ENCODE measurements at regions not wholly inside any gene's neighbourhood (a gene's known extent, or its start where the extent isn't known, plus 50 kb on each side); places are given as distances from the start of the nearest gene placed in this dataset.
"Not testable (repeated sequence)": the region's sequence is repeated elsewhere in the genome, so short reads cannot be mapped to it uniquely, and the experiment has no call there.

DNA sequence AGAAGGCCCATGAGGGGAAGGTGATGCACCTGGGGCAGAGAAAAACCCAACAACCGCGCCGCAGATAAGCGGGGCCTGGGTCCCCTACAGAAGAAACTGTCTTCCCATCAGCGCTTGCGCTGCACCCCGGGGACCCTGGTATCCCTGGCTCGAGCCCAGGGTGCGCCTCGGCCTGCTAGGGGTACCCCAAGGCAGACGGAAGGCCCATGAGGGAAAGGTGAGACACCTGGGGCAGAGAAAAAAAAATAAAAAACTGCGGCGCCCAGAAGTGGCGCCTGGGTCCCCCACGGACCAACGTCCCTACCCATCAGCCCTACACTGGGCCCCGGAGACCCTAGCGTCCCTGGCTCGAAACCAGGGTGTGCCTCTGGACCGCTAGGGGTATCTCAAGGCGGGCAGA is 190.8 kb downstream of the POTEM start:
- not testable (repeated sequence) for DNase-seq (ENCODE audit: low spot score)

DNA sequence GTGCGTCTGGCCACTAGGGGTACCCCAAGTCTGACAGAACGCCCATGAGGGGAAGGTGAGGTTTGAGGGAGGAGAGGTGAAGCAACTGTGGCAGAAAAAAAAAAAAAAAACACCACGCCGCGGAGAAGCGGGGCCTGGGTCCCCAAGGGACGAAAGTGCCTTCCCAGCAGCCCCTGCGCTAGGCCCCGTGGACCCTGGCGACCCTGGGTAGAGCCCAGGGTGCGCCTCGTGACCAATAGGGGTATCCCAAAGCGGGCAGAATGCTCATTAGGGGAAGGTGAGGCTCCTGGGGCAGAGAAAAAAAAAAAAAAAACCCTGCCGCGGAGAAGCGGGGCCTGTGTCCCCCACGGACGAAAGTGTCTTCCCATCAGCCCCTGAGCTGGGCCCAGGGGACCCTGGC is 191.4 kb downstream of the POTEM start:
- not testable (repeated sequence) for H3K4me1 ChIP-seq; H3K9me3 ChIP-seq; H3K4me3 ChIP-seq; H3K27me3 ChIP-seq; H3K36me3 ChIP-seq; DNase-seq (ENCODE audit: low spot score); H3K27ac ChIP-seq

More for the DNA sequence above, 190.8 kb downstream of the POTEM start:
- H3K9me3 ChIP-seq, H3K27me3 ChIP-seq, H3K4me1 ChIP-seq, H3K36me3 ChIP-seq, H3K4me3 ChIP-seq, H3K27ac ChIP-seq: not testable (repeated sequence)

DNA sequence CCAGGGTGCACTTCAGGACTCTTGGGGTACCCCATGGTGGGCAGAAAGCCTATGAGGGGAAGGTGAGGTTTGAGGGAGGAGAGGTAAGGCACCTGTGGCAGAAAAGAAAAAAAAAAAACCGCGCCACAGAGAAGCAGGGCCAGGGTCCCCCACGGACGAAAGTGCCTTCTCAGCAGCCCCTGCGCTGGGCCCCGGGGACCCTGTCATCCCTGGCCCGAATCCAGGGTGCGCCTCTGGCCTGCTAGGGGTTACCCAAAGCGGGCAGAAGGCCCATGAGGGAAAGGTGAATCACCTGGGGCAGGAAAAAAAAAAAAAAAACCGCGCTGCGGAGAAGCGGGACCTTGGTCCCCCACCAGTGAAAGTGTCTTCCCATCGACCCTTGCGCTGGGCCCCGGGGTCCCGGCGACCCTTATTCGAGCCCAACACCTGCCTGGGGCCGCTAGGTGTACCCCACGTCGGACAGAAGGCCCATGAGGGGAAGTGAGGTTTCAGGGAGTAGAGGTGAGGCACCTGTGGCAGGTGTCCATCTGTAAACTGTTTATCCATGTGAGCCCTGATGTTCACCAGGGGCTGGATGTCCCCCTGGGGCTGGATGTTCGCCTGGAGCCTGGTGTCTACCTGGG is 191.9 kb downstream of the POTEM start:
- H3K4me3 ChIP-seq; H3K9me3 ChIP-seq; DNase-seq (ENCODE audit: low spot score); H3K27ac ChIP-seq; H3K36me3 ChIP-seq; H3K27me3 ChIP-seq; H3K4me1 ChIP-seq: not testable (repeated sequence)

DNA sequence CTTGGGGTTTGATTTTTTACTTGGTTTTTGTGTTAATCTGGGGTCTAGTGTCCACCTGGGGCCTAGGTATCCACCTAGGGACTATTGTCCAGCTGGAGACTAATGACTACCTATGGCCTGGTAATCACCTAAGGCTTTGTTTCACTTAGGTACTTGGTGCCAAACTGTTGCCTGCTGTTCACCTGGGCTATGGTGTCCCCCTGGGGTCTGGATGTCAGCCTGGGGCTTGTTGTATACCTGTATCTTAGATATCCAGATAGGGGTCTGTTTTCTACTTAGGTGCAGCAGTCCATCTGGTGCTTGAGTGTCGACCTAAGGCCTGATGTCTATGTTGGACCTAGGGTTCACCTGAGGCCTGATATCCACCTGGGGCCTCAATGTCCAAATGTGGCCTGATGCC is 193.1 kb downstream of the POTEM start:
- not testable (repeated sequence) for H3K36me3 ChIP-seq, H3K4me3 ChIP-seq, H3K4me1 ChIP-seq, H3K27me3 ChIP-seq, H3K27ac ChIP-seq, H3K9me3 ChIP-seq
- DNase-seq (ENCODE audit: low spot score), result peak; percentile 47

DNA sequence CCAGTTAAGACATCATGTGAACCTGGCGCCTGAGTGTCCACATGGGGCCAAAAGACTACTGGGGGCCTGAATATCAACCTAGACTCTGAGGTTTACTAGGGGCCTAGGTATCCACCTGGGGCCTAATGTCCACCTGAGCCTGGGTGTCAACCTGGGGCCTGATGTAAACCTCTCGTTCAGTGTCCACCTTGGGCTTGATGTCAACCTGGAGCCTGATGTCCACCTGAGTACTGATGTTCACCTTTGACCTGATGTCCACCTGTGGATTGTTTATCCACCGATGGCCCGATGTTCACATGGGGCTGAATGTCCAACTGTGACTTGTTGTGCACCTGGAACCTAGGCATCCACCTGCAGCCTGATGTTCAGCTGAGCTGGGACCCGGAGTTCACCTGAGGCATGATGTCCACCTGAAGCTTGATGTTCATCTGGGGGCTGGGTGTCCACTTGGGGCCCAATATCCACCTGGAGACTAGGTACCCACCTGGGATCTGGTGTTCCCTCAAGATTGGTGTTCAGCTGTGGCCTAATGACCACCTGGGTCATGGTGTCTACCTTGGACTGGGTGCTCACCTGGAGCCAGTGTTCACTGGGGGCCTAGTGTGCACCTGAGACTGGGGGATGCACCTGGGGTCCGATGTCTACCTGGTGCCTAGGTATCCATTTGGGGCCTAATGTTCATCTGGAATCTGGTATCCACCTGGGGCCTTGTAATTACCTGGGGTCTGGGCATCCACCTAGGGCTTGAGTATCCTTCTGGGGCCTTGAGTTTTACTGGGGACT is 194.2 kb downstream of the POTEM start:
- not testable (repeated sequence) for H3K27me3 ChIP-seq, H3K9me3 ChIP-seq, H3K27ac ChIP-seq, H3K4me1 ChIP-seq, H3K4me3 ChIP-seq, H3K36me3 ChIP-seq
- DNase-seq (ENCODE audit: low spot score), result peak; percentile 58

DNA sequence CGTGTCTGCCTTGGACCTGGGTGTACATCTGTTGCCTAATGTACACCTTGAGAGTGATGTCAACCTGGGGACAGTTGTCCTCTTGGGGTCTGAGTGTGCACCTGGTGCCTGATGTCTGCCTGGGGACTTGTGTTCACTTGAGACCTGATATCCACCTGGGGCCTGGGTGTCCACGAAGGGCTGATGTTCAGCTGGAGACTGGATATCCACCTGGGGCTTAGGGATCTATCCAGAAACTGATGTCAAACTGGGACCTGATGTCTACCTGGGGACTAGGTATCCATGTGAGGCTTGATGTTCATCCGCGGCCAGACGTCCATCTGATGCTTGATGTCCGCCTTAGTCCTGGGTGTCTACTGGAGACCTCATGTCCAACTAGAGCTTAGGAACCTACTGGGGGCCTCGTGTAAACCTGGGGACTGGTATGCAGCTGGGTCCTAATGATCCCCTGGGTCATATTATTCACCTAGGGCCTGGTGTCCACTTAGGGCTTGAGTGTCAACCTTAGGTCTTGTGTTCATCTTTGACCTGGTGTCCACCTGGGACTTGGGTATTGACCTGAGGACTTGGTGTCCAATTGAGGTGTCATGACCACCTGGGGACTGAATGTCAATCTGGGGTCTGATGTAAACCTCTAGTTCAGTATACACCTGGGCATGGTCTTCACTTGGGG is 194.9 kb downstream of the POTEM start:
- H3K27ac ChIP-seq, H3K4me3 ChIP-seq, H3K9me3 ChIP-seq, H3K36me3 ChIP-seq, H3K27me3 ChIP-seq, H3K4me1 ChIP-seq: not testable (repeated sequence)
- DNase-seq (ENCODE audit: low spot score), result peak; percentile 54

DNA sequence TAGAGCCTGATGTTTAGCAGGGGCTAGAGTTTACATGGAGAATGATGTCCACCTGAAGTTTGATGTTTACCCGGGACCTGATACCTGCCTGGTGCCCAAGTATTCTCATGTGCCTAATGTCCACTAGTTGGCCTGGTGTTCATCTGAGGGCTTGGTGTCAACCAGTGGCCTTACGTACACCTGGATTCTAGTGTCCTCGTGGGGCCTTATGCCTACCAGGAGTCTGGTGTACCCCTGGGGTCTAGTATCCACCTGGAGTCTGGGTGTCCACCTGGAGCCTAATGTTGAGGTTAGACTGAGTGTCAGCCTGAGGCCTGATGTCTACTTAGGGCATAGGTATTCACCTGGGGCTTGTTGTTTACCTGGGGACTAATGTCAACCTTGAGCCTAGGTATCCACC is 195.7 kb downstream of the POTEM start:
- H3K4me3 ChIP-seq; DNase-seq (ENCODE audit: low spot score); H3K9me3 ChIP-seq; H3K27ac ChIP-seq; H3K4me1 ChIP-seq; H3K27me3 ChIP-seq; H3K36me3 ChIP-seq: not testable (repeated sequence)

DNA sequence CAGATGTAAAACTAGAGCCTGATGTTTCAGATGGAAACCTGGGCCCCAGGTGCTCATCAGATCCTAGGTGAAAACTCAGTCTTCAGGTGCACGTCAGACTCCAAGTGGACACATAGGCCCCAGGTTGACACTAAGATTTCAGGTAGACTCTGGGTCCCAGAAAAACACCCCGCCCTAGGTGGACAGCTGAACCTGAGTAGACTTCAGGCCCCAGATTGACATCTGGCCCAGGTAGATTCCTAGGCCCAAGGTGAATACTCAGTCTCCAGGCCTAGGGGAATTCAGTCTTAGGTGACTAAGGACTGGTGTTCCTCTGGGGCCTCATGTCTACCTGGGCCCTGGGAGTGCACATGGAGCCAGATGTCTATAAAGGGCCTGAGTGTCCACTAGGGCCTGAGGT is 196.7 kb downstream of the POTEM start:
- not testable (repeated sequence) for H3K4me3 ChIP-seq; H3K9me3 ChIP-seq; H3K36me3 ChIP-seq; H3K27me3 ChIP-seq; H3K4me1 ChIP-seq; H3K27ac ChIP-seq; DNase-seq (ENCODE audit: low spot score)

DNA sequence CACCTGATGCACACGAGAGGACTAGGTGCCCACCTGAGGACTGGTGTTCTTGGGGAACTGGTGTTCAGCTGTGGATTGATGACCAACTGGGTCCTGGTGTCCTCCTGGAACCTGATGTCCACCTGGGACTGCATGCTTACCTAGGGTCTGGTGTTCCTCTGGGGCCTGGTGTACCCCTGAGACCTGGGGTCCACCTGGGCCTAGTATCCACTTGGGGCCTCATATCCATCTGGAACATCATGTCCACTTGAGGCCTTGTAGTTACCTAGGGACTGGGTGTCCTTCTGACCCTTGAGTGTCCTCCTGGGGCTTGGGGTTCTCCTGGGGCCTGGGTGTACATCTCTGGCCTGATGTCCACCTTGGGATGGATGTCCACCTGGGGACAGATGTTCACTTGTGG is 197.2 kb downstream of the POTEM start:
- H3K4me3 ChIP-seq; H3K4me1 ChIP-seq; H3K9me3 ChIP-seq; DNase-seq (ENCODE audit: low spot score); H3K36me3 ChIP-seq; H3K27me3 ChIP-seq; H3K27ac ChIP-seq: not testable (repeated sequence)

DNA sequence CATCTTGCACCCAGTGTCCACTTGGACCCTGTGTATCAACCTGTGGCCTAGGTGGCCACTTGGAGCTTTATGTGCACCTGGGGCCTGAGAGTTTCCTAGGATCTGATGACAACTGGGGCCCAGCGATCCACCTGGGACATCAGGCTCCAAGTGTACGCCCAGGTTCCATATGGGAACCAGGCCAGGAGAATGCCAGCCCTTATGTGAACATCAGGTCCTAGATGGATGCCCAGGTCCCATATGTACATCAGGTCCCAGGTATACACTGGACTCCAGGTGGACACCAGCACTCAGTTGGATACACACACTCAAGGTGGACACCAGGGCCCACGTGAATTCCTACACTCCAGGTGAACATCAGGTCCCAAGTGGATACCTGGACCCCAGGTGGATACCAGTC is 198.8 kb downstream of the POTEM start:
- not testable (repeated sequence) for H3K4me1 ChIP-seq; H3K27ac ChIP-seq; H3K27me3 ChIP-seq; H3K9me3 ChIP-seq; DNase-seq (ENCODE audit: low spot score); H3K4me3 ChIP-seq; H3K36me3 ChIP-seq

DNA sequence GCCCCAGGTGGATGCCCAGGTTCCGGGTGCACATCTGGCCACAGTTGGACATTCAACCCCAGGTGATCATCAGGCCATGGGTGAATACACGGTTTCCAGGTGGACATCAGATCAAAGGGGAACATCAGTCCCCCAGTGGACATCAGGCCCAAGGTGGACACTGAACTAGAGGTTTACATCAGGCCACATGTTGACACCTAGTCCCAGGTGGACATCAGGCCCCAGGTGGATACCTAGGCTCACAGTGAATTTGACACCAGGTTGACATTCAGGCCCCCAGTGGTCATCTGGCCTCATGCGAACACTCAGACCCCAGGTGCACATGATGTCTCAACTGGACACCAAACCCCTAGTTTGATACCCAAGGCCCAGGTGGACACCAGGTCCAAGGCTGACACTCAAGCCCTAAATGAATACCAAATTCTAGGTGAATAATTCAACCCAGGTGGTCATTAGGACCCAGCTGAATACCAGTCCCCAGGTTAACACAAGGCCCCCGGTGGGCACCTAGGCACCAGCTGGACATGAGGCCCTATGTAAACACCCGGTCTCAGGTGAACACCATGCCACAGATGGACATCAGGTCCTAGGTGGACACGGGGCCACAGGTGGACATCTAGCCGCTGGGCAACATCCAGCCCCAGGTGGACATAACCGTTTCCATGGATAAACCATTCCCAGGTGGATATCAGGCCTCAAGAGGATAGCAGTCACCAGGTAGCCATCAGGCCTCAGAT is 200.4 kb downstream of the POTEM start:
- H3K4me3 ChIP-seq, H3K36me3 ChIP-seq, H3K4me1 ChIP-seq, H3K9me3 ChIP-seq, H3K27ac ChIP-seq, H3K27me3 ChIP-seq: not testable (repeated sequence)
- DNase-seq (ENCODE audit: low spot score), result peak; percentile 58

DNA sequence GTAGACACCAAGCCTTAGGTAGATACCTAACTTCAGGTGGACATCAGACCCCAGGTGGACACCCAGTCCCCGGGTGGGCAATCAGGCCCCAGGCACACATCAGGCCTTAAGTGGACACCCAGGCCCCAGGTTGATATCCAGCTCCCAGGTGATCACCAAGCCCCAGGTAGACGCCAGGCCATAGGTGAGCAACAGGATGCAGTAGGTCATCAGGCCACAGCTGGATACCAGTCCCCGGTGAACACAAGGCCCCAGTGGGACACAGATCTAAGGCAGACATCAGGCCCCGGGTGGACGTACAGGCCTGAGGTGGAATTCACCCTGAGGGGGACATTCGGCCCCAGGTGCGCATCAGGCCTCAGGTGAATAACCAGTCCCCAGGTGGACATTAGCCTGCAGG is 201.0 kb downstream of the POTEM start:
- H3K27me3 ChIP-seq, H3K4me3 ChIP-seq, H3K27ac ChIP-seq, H3K9me3 ChIP-seq, H3K36me3 ChIP-seq, H3K4me1 ChIP-seq: not testable (repeated sequence)
- peak; percentile 53 for DNase-seq (ENCODE audit: low spot score)

DNA sequence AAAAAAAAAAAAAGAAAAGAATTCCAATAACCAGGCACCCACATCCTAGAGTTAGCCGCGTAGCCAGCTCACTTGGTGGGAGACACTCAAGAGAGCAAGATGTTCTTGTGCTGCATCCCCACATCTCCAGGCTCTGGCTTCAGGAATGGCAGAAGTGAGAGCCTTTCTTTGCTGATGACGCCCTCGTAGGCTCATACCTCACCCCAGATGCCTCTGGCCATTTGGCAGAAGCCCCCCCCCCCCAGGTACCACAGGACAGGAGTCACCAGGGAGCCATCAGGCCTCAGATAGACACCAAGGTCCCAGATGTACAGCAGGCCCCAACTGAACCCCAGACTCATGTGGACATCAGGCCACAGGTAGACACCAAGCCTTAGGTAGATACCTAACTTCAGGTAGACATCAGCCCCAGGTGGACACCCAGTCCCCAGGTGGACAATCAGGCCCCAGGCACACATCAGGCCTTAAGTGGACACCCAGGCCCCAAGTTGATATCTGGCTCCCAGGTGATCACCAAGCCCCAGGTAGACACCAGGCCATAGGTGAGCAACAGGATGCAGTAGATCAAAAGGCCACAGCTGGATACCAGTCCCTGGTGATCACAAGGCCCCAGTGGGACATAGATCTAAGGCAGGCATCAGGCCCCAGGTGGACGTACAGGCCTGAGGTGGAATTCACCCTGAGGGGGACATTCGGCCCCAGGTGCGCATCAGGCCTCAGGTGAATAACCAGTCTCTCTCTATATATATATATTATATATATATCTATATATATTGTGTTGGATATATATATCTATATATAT is 202.5 kb downstream of the POTEM start:
- H3K4me1 ChIP-seq; H3K27ac ChIP-seq; H3K27me3 ChIP-seq; DNase-seq (ENCODE audit: low spot score); H3K4me3 ChIP-seq; H3K9me3 ChIP-seq; H3K36me3 ChIP-seq: not testable (repeated sequence)

DNA sequence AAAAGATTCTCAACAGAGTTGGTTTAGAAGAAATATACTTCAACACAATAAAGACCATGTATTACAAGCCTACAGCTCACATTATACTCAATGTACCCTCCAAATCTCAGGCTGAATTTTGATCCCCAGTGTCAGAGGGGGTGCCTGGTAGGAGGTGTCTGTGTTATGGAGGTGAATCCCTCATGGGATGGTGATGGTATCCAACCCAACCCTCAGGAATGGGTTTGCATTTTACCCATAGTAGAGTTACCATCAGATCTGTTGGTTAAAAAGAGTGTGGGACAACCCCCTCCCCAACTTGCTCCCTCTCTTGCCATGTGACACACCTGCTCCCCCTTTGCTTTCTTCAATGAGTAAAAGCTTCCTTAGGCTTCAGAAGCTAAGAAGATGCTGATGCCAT is 205.5 kb downstream of the POTEM start:
- H3K27ac ChIP-seq; H3K4me3 ChIP-seq; H3K27me3 ChIP-seq; H3K4me1 ChIP-seq; H3K36me3 ChIP-seq; H3K9me3 ChIP-seq; DNase-seq (ENCODE audit: low spot score): not testable (repeated sequence)

Measured in right atrium auricular region (tissue), 2 donors.